H7 (cell line): ENCODE measurements at regions not wholly inside any gene's neighbourhood (a gene's known extent, or its start where the extent isn't known, plus 50 kb on each side); places are given as distances from the start of the nearest gene placed in this dataset.
"Not testable (repeated sequence)": the region's sequence is repeated elsewhere in the genome, so short reads cannot be mapped to it uniquely, and the experiment has no call there.

ENCODE experiments used
- DNase-seq: peaks from one replicate; pipeline ENCODE4 v3.0.0; 2012
- H3K27me3 ChIP-seq: 2 replicates; pipeline ENCODE4 v1.6.0; 2011; ENCODE audit warnings: mild to moderate bottlenecking, low read length; ENCODE audit not compliant: control insufficient read depth, insufficient read depth
- H3K36me3 ChIP-seq: replicated peaks from 2 replicates; pipeline ENCODE4 v1.5.1; 2011; ENCODE audit warnings: low read length; ENCODE audit not compliant: control insufficient read depth, insufficient read depth
- H3K4me3 ChIP-seq: 2 replicates; pipeline ENCODE4 v1.5.1; 2011; ENCODE audit warnings: low read depth, mild to moderate bottlenecking, control low read depth, low read length, moderate library complexity; ENCODE audit not compliant: insufficient read depth

DNA sequence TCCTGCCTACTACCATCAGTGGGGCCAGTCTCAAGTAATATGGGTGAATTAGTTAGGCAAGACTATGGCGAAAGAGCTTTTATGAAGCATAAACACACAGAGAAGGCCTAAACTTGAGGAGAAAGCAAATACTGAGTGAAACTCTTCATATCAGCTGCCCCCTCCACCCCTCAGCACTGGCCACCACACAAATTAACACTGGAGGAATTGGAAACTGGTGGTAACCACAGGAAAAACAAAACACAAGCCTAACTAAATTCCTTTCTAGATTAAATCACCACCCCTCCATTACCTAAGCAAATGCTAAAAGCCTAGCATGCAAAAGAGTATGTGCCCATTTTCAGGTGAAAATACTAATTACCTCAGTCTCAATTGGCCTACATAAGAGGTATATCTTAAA lies 774.7 kb upstream of the NECTIN3 start:
- Histone ChIP-seq H3K4me3 (no peak overlapping the region), H3K36me3 (no peaks in the 10 kb centered on the region), H3K27me3 (no peaks in the 10 kb centered on the region)
- no peak for DNase-seq

GRCh38 chr3:110301781-110302180 lies 769.8 kb upstream of the NECTIN3 start:
- no peak for DNase-seq
- no peaks in the 10 kb centered on the region for H3K27me3 ChIP-seq
- H3K36me3 ChIP-seq: no peaks in the 10 kb centered on the region
- H3K4me3 ChIP-seq: no peak overlapping the region

GRCh38 chr3:110307065-110307809 lies 764.4 kb upstream of the NECTIN3 start:
- Histone ChIP-seq H3K36me3 (no peaks in the 10 kb centered on the region), H3K4me3 (no peak overlapping the region), H3K27me3 (no peaks in the 10 kb centered on the region)
- no peak for DNase-seq

- H3K4me3 ChIP-seq: no peak overlapping the region
- no peak for DNase-seq
- no peaks in the 10 kb centered on the region for H3K27me3 ChIP-seq
- H3K36me3 ChIP-seq: no peaks in the 10 kb centered on the region
Observed at GRCh38 chr3:110311541-110311940, 760.1 kb upstream of the NECTIN3 start.

DNA sequence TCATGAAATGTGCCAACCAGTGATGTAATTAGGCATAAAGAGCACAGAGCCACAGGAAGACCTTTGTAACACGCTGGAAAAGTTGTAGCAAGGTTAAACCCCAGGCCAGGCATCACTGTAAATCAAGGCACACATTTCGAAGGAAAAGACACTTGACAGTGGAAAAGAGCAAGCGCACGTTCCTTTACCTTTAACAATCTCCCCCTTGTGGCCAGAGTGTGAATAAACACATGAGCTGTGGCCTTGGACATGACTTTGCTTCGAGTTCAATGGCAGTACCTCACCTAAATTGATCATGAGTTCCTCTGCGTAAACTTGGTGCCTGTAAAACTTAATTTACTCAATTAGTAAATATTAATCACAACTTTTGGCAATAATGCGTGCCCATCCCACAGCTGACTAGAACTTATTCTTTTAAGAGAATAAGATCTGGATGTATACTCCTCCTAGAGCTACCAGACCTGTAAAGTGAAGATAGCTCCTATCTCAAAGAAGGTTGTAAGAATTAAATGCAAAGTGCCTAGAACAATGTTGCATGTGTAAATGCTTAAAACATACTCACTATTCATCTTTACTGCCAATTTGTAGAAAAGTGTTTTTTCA lies 757.0 kb upstream of the NECTIN3 start:
- H3K36me3 ChIP-seq: no peaks in the 10 kb centered on the region

DNA sequence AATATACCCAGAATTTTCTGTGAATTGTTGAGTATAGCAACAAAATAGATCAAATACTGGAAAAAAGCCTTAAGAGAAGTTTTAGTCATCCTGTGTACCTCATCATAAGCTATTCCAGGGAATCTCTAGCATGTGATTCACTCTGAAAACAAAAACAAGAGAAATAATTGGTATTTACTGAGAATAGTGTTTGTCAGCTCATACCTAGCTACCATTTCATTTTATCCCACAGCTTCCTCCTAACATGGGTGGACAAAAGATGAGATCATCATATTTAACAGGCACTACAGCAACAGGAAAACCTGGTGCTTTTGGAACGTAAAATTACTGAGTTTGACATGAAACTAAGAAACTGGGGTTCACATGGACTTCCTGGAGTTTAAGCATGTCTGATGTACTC lies 753.5 kb upstream of the NECTIN3 start:
- Histone ChIP-seq H3K4me3 (no peak overlapping the region), H3K27me3 (no peaks in the 10 kb centered on the region), H3K36me3 (no peaks in the 10 kb centered on the region)
- DNase-seq: no peak

More for the DNA sequence above, 757.0 kb upstream of the NECTIN3 start:
- DNase-seq: peak; percentile 23
- Histone ChIP-seq H3K27me3 (no peaks in the 10 kb centered on the region), H3K4me3 (no peak overlapping the region)

- no peaks in the 10 kb centered on the region for H3K27me3 ChIP-seq
- no peak overlapping the region for H3K4me3 ChIP-seq
- no peak for DNase-seq
- H3K36me3 ChIP-seq: no peaks in the 10 kb centered on the region
Observed at GRCh38 chr3:110323349-110323748, 748.3 kb upstream of the NECTIN3 start.

DNA sequence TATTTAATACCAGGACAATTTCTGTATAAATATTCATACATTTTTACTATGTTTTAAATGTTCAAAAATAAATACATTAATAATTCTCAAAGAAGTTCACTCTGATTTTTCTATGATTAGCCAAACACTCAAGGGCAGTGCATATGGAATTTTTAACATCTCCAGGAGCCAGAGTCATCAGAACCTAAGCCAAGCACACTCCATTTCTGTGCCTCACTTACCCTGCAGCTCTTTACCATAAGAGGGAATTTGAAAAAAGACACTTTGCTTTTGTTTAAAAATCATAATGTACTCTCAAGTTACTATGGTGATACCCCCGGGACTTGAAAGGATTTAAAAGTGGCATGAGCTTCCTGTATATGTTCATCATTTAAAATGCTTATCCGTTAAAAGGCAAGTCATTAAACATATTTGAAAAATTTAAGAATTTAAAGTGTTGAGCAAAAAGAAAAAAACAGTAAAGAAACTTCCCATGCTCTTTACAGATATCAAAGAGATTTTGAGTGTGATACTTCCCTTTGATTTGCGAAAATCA lies 747.4 kb upstream of the NECTIN3 start:
- no peak for DNase-seq
- H3K4me3 ChIP-seq: no peak overlapping the region
- H3K27me3 ChIP-seq: no peaks in the 10 kb centered on the region

GRCh38 chr3:110327870-110328269 lies 743.7 kb upstream of the NECTIN3 start:
- no peaks in the 10 kb centered on the region for H3K36me3 ChIP-seq
- H3K27me3 ChIP-seq: no peaks in the 10 kb centered on the region
- DNase-seq: no peak
- no peak overlapping the region for H3K4me3 ChIP-seq

More for the DNA sequence above, 747.4 kb upstream of the NECTIN3 start:
- H3K36me3 ChIP-seq: no peaks in the 10 kb centered on the region

- not testable (repeated sequence) for H3K4me3 ChIP-seq, DNase-seq, H3K36me3 ChIP-seq, H3K27me3 ChIP-seq
Observed at GRCh38 chr3:110331562-110331961, 740.1 kb upstream of the NECTIN3 start.

DNA sequence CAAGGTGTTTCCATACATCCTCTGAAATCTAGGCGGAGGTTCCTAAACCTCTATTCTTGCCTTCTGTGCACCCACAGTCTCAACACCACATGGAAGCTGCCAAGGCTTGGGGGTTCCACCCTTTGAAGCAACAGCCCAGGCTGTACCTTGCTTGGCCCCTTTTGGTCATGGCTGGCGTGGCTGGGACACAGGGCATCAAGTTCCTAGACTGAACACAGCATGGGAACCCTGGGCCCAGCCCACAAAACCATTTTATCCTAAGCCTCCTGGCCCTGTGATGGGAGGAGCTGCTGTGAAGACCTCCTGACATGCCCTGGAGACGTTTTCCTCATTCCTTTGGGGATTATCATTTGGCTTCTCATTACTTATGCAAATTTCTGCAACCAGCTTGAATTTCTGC lies 739.0 kb upstream of the NECTIN3 start:
- Histone ChIP-seq H3K36me3 (no peaks in the 10 kb centered on the region), H3K27me3 (no peaks in the 10 kb centered on the region), H3K4me3 (no peak overlapping the region)
- DNase-seq: no peak

DNA sequence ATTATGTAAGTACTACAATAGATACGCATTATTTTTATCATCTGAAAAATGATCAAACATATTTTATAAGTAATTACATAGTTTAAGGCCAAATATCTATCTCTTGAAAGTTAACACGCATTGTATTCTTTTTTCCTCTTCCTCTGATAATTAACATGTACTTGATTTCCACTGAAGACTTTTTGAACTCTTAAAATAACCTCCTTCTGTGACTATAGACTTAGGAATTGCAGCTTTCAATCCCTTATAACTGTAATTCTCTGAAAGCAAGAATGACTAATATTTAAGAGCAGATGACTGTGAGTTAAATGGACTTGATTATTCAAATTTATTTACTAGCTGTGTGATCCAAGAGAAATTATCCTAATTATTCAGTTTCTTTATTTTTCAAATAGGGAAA lies 730.6 kb upstream of the NECTIN3 start:
- no peaks in the 10 kb centered on the region for H3K36me3 ChIP-seq
- no peak overlapping the region for H3K4me3 ChIP-seq
- H3K27me3 ChIP-seq: no peaks in the 10 kb centered on the region
- no peak for DNase-seq

- DNase-seq: no peak
Observed at GRCh38 chr3:110343376-110343775, 728.2 kb upstream of the NECTIN3 start.

GRCh38 chr3:110343945-110344344 lies 727.7 kb upstream of the NECTIN3 start:
- no peaks in the 10 kb centered on the region for H3K27me3 ChIP-seq
- H3K4me3 ChIP-seq: no peak overlapping the region
- no peaks in the 10 kb centered on the region for H3K36me3 ChIP-seq
- DNase-seq: no peak

More at GRCh38 chr3:110343376-110343775, 728.2 kb upstream of the NECTIN3 start:
- Histone ChIP-seq H3K4me3 (no peak overlapping the region), H3K36me3 (no peaks in the 10 kb centered on the region), H3K27me3 (no peaks in the 10 kb centered on the region)

DNA sequence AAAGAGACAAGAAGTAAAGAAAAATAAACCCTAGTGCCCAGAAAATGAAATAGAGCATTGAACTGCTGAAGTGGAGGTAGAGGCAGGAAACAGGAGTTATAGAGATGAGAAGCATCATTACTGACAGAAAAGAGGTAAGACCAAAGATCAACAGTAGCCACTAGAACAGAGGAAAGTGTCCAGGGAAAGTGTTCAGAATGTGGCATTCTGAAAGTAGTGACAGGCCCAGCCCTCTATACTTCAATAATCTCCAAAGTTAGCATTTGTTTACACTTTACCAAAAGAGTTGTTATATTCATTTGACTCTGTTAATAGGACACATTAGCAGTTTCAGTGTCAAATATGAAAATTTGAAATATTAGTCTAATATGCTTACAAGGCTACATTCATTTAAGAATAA lies 727.1 kb upstream of the NECTIN3 start:
- H3K36me3 ChIP-seq: no peaks in the 10 kb centered on the region
- no peak overlapping the region for H3K4me3 ChIP-seq
- no peak for DNase-seq
- no peaks in the 10 kb centered on the region for H3K27me3 ChIP-seq
